Natural killer cell treated with Interleukin-12 subunit alpha and Interleukin-12 subunit beta and Interleukin-15 and Interleukin-18, amount 100 ng/mL, for 72 hours (primary cell): ENCODE measurements at regions not wholly inside any gene's neighbourhood (a gene's known extent, or its start where the extent isn't known, plus 50 kb on each side); places are given as distances from the start of the nearest gene placed in this dataset.
A peak's percentile ranks its signal among the peaks of the same experiment; 100 is the strongest.

ENCODE experiments used
- ATAC-seq, 2 donors: fragments of 150-1000 bp; cut with Tn5 transposase in 1 of 2; sonication (Bioruptor Pico), chemical (Tn5 transposase) in 1 of 2; 2 replicates each; pipeline ENCODE4 v1.10.0; 2021
- DNase-seq: peaks from one replicate; pipeline ENCODE4 v3.0.0; 2022; ENCODE audit warnings: low spot score
- H3K27ac Mint-ChIP-seq, 2 donors: 1 replicate in 1 of 2; 2 replicates in 1 of 2; pipeline ENCODE4 v1.8.0; 2022; ENCODE audit warnings: mixed read lengths in 2 of 2, mild to moderate bottlenecking in 1 of 2, moderate library complexity in 1 of 2
- H3K27me3 Mint-ChIP-seq, 2 donors: 1 replicate in 1 of 2; 2 replicates in 1 of 2; pipeline ENCODE4 v1.8.0; 2022; ENCODE audit warnings: mixed read lengths in 2 of 2
- H3K36me3 Mint-ChIP-seq: one replicate; pipeline ENCODE4 v1.8.0; 2022; ENCODE audit warnings: mixed read lengths
- H3K4me1 Mint-ChIP-seq, 2 donors: 1 replicate in 1 of 2; 2 replicates in 1 of 2; pipeline ENCODE4 v1.8.0; 2022; ENCODE audit warnings: low read depth in 2 of 2, mixed read lengths in 2 of 2, mild to moderate bottlenecking in 1 of 2
- H3K4me3 Mint-ChIP-seq: one replicate; pipeline ENCODE4 v1.8.0; 2022; ENCODE audit warnings: mixed read lengths
- H3K9me3 Mint-ChIP-seq: 2 replicates; pipeline ENCODE4 v1.8.0; 2022; ENCODE audit warnings: mixed read lengths

DNA sequence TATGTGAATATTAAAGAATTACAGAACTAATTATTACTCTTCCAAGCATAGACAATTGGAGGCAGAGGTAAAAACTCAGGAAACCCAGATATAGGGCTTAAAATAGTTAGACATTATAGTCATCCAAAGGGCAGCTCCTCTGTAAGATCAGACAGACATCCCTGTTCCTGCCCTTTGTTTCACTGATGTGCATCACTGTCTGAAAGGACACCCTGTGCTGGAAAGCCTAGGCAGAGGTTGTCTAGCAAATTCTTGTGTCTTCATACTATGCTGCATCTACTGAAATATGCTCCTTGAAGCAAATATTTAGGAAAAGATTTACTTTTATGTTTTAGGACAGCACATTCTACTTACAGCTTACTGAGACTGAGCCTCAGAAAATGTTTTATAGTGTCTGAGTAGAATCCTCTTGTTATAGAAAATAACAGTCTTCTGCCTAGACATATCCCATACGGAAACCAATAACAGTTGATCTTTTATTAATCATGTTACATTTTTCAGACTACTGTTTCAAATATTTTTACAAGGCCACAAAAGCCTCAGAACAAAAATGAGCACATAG, 977.3 kb upstream of the CDH2 start:
- ATAC-seq = no peak
- DNase-seq = no peak
- H3K36me3 Mint-ChIP-seq = peaks cover 9% of the 10 kb centered on the region
- peaks cover 0 to 2% of the 10 kb centered on the region in 2 donors for H3K4me1 Mint-ChIP-seq
- no peak overlapping the region for H3K4me3 Mint-ChIP-seq
- no peak overlapping the region for H3K27ac Mint-ChIP-seq
- peaks cover 0 to 2% of the 10 kb centered on the region in 2 donors for H3K27me3 Mint-ChIP-seq
- H3K9me3 Mint-ChIP-seq = peaks cover 8% of the 10 kb centered on the region

DNA sequence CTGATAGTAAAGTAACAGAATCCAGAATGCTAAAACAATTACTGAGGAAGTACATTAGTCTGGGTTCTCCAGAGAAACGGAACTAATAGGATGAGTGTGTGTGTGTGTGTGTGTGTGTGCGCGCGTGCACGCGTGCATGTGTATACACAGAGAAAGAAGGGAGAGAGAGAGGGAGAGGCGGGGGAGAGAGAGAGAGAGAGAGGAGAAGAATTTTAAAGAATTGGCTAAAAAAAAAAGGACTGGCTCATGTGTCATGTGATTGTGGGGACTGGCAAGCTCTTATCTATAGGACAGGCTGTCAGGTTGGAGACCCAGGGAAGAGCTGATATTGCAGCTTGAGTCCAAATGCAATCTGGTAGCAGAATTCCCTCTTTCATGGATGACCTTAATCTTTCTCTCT, 976.2 kb upstream of the CDH2 start:
- no peaks in the 10 kb centered on the region for H3K27me3 Mint-ChIP-seq
- H3K4me3 Mint-ChIP-seq = no peak overlapping the region
- H3K9me3 Mint-ChIP-seq = peaks cover 5% of the 10 kb centered on the region
- DNase-seq (no peak), ATAC-seq (no peak)
- H3K27ac Mint-ChIP-seq = no peak overlapping the region
- H3K4me1 Mint-ChIP-seq = peaks cover 0 to 2% of the 10 kb centered on the region in 2 donors
- peaks cover 5% of the 10 kb centered on the region for H3K36me3 Mint-ChIP-seq

- H3K27ac Mint-ChIP-seq = no peak overlapping the region
- DNase-seq = no peak
- H3K9me3 Mint-ChIP-seq = peaks cover 3% of the 10 kb centered on the region
- H3K4me1 Mint-ChIP-seq = peaks cover 0 to 4% of the 10 kb centered on the region in 2 donors
- no peak overlapping the region for H3K4me3 Mint-ChIP-seq
- ATAC-seq = no peak
- no peaks in the 10 kb centered on the region for H3K27me3 Mint-ChIP-seq
- H3K36me3 Mint-ChIP-seq = peaks cover 3% of the 10 kb centered on the region
Observed at GRCh38 chr18:29147944-29148343, 971.0 kb upstream of the CDH2 start.

DNA sequence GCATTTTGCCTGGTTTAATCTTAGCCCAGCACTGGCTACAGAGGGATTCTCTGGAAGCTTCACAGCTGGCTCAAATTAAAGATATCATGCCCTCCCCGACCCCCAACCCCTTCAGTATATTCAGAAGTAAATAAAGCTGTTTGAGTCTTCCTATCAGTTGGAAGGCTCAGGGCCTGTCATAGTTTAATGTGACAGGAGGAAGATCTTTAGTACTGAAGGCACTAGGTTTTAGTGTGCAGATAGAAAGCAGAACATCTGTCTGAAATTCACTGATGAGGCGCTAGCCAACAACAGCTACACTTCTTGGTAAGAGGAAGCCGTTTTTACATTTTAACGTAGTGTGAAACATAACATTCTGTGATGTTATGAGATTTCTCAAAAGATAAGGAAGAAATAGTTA, 969.1 kb upstream of the CDH2 start:
- ATAC-seq = no peak
- Mint-ChIP-seq H3K4me3 (no peak overlapping the region), H3K4me1 (peaks cover 0 to 2% of the 10 kb centered on the region in 2 donors)

GRCh38 chr18:29140590-29140989, 963.7 kb upstream of the CDH2 start:
- Mint-ChIP-seq H3K4me1 (no peaks in the 10 kb centered on the region), H3K9me3 (peaks cover 7% of the 10 kb centered on the region), H3K27me3 (no peaks in the 10 kb centered on the region), H3K27ac (no peak overlapping the region), H3K36me3 (no peaks in the 10 kb centered on the region), H3K4me3 (no peak overlapping the region)
- DNase-seq = no peak
- no peak for ATAC-seq

More for the DNA sequence above, 969.1 kb upstream of the CDH2 start:
- DNase-seq = no peak
- no peaks in the 10 kb centered on the region for H3K27me3 Mint-ChIP-seq
- H3K36me3 Mint-ChIP-seq = no peaks in the 10 kb centered on the region
- H3K27ac Mint-ChIP-seq = no peak overlapping the region
- peaks cover 4% of the 10 kb centered on the region for H3K9me3 Mint-ChIP-seq

DNA sequence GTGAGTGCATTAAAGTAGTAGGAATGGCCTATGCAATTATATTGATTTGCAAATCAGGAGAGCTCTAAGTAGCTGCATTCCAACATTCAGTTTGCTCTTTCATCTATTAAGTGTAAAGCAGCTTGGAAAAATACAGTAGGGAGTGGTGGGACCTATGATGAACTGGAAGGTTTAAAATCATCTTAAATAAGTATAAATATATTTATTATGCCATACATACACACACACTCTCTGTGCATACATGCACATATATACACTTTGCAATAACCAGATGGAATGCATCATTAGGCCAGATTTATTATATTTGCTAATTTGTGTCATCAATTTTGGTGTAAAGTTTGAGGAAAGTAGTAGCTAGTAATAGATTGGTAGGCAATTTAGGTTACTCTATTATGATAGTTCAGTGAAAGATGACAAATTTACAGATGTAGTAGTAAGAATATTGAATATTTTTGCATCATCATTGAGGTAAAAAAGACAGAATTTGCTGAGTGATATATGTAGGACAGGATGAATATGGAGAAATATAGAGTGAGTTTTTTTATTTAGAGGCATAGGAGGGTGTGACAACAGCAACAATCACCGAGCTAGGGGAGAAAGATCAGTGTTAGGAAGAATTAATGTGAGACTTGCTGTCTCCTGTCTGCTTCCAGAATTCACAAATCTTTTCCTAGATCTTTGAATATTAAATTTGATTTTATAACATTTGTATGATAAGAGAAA, 961.0 kb upstream of the CDH2 start:
- H3K4me1 Mint-ChIP-seq = no peaks in the 10 kb centered on the region
- DNase-seq = no peak
- H3K27me3 Mint-ChIP-seq = no peaks in the 10 kb centered on the region
- peaks cover 7% of the 10 kb centered on the region for H3K9me3 Mint-ChIP-seq
- no peaks in the 10 kb centered on the region for H3K36me3 Mint-ChIP-seq
- H3K4me3 Mint-ChIP-seq = no peak overlapping the region
- H3K27ac Mint-ChIP-seq = no peak overlapping the region
- no peak for ATAC-seq

DNA sequence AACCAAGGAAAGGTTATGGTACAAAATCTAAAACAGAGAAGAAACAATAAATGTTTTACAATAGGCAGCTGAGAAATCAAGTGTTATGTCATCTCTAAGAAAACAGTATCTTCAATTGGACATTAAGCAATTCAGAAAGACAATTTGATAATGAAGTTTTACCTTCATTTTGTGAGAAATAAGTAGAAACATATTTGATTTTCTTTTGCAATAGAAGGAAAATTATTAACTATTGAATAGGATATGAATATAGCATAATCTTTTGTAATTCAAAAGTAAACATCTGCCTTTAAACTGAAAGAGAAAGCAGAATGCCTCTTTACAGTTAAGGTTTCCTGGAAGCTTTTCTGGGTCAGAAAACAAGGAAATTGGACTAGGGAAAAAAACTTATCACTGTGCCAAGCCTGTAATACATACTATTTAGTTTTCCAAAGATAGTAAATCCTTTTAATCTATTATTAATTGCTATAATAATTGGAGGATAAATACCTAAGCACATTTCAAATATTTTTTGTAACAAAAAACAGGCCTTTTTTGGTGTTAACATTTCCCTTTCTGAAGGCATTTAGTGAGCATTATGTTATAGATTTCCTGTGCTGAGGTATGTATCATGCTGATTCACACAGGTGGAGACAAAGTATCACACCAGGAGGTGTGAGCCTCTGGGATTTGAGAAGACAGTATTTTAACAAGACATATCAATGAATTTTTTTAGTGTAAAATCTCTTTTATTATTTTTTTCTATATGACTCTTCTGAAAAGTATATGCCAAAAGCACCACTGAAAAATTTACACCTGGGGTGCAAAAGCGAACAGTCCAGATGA, 947.0 kb upstream of the CDH2 start:
- no peaks in the 10 kb centered on the region for H3K27me3 Mint-ChIP-seq
- DNase-seq = no peak
- peak overlapping the region in 1 of 2 donors; percentile 25 for H3K27ac Mint-ChIP-seq
- H3K36me3 Mint-ChIP-seq = no peaks in the 10 kb centered on the region
- no peak overlapping the region for H3K4me3 Mint-ChIP-seq
- no peak for ATAC-seq
- peaks cover 0 to 8% of the 10 kb centered on the region in 2 donors for H3K4me1 Mint-ChIP-seq
- no peaks in the 10 kb centered on the region for H3K9me3 Mint-ChIP-seq

GRCh38 chr18:29104671-29105070, 927.7 kb upstream of the CDH2 start:
- Mint-ChIP-seq H3K27me3 (no peaks in the 10 kb centered on the region), H3K36me3 (no peaks in the 10 kb centered on the region), H3K9me3 (no peaks in the 10 kb centered on the region), H3K4me1 (no peaks in the 10 kb centered on the region), H3K27ac (no peak overlapping the region), H3K4me3 (no peak overlapping the region)
- ATAC-seq (no peak), DNase-seq (no peak)

DNA sequence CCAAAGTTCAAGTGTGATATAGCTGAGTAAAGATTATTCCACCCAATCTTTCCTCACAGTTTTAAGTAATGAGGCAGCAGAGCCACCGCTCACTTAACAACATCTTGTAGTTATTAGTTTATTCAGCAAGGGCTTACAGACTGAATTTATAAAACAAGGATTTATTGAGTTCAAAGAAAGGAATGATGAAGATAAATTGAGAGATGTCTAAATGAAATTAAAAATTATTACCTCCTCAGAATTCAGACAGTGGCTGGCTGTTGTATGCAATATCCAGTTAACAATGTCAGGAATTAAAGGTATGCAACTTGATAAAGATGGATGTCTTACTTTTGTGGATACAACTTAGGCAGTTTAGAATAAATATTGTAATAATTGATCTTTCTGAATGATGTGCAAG, 927.3 kb upstream of the CDH2 start:
- no peaks in the 10 kb centered on the region for H3K9me3 Mint-ChIP-seq
- H3K27me3 Mint-ChIP-seq = no peaks in the 10 kb centered on the region
- H3K4me1 Mint-ChIP-seq = no peaks in the 10 kb centered on the region
- H3K4me3 Mint-ChIP-seq = no peak overlapping the region
- no peak overlapping the region for H3K27ac Mint-ChIP-seq
- H3K36me3 Mint-ChIP-seq = no peaks in the 10 kb centered on the region
- ATAC-seq = no peak
- DNase-seq = no peak

DNA sequence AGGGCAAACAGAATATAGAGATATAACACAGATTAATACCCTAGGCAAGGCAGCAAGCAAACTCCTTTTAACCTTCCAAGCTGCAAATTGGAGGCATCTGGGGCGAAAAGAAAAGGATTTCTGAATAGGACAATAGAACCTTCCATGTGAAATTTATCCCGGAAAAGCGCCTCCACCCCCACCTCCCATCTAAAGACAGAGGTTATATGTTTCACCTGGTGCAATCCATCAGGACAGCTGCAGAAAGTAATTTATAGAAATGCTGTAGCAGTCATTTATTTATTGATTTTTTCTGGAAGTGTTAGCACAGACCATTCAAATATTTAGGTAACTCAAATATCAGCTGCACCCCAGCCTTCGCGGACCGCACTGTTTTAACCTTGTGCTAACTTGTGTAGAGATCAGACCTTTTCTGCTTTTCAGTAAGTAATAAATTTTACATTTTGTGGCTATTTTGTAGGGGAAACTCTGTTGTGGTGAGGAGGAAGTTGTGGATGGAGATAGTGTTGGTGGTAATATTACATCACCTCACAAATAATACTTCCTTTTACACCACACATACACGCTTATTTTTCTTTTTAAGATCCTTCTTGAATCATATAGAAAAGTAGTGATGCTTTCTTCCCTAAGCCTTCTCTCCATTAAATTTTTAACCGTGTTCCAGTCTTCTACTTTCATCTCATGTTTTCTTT, 919.3 kb upstream of the CDH2 start:
- no peak for DNase-seq
- peaks cover 6 to 15% of the 10 kb centered on the region in 2 donors for H3K4me1 Mint-ChIP-seq

GRCh38 chr18:29087616-29088246, 910.8 kb upstream of the CDH2 start:
- peak; percentile 59 for DNase-seq
- Mint-ChIP-seq H3K27ac (no peak overlapping the region), H3K4me1 (peaks cover 8 to 20% of the 10 kb centered on the region in 2 donors), H3K27me3 (peaks cover 0 to 6% of the 10 kb centered on the region in 2 donors), H3K9me3 (peaks cover 8% of the 10 kb centered on the region), H3K4me3 (no peak overlapping the region), H3K36me3 (no peaks in the 10 kb centered on the region)
- ATAC-seq = peak; percentile 48 to 81

More for the DNA sequence above, 919.3 kb upstream of the CDH2 start:
- H3K27me3 Mint-ChIP-seq = peaks cover 0 to 3% of the 10 kb centered on the region in 2 donors
- peak in 1 of 2 donors; percentile 60 for ATAC-seq
- peaks cover 4% of the 10 kb centered on the region for H3K9me3 Mint-ChIP-seq
- H3K4me3 Mint-ChIP-seq = peak overlapping the region; percentile 30
- no peaks in the 10 kb centered on the region for H3K36me3 Mint-ChIP-seq
- peak overlapping the region in 1 of 2 donors; percentile 15 for H3K27ac Mint-ChIP-seq

DNA sequence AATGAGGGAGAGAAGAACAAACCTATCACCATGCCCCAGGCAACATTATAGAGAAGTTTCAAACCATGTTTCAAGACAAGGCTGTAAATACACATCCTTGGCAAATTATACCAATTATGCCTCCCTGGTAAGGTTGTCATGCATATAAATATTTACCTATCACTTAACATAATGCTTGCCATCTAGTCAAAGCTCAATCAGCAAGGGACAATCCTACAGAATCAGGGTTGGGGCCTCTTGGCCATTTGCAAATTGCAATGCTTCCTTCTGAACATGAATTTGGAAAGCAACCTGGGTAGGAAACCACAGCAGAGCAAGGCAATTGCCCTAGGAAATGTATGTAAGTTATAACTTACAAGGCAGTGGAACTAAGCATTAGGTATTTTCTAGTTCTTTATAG, 907.2 kb upstream of the CDH2 start:
- ATAC-seq (no peak), DNase-seq (no peak)
- H3K9me3 Mint-ChIP-seq = no peaks in the 10 kb centered on the region
- peaks cover 8 to 15% of the 10 kb centered on the region in 2 donors for H3K4me1 Mint-ChIP-seq
- peaks cover 0 to 2% of the 10 kb centered on the region in 2 donors for H3K27me3 Mint-ChIP-seq
- H3K36me3 Mint-ChIP-seq = no peaks in the 10 kb centered on the region
- no peak overlapping the region for H3K27ac Mint-ChIP-seq
- no peak overlapping the region for H3K4me3 Mint-ChIP-seq

DNA sequence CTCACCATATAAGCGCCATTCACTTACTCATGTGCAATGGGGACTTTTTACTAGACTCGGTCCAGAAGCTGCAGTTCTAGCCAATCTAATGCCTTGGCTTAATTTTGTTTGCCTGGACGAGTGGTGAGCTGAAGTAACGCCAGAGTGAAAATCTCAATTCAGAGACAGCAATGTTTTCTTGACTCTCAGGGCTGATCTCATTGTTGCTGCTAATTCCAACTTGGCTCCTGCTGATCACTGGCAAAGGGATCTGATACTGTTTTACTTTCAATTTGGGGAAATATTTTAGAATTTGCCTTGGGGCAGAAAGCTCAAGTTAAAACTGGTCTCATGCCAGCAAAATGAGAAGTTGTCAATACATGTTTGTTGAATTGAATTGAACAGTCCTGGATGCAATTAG, 906.6 kb upstream of the CDH2 start:
- Mint-ChIP-seq H3K27ac (no peak overlapping the region), H3K4me1 (peaks cover 4 to 11% of the 10 kb centered on the region in 2 donors), H3K27me3 (peaks cover 0 to 2% of the 10 kb centered on the region in 2 donors), H3K9me3 (no peaks in the 10 kb centered on the region), H3K36me3 (no peaks in the 10 kb centered on the region), H3K4me3 (no peak overlapping the region)
- no peak for ATAC-seq
- no peak for DNase-seq
